ENCODE measurements at regions not wholly inside any gene's neighbourhood (a gene's known extent, or its start where the extent isn't known, plus 50 kb on each side); places are given as distances from the start of the nearest gene placed in this dataset.
"Not testable (repeated sequence)": the region's sequence is repeated elsewhere in the genome, so short reads cannot be mapped to it uniquely, and the experiment has no call there.

DNA sequence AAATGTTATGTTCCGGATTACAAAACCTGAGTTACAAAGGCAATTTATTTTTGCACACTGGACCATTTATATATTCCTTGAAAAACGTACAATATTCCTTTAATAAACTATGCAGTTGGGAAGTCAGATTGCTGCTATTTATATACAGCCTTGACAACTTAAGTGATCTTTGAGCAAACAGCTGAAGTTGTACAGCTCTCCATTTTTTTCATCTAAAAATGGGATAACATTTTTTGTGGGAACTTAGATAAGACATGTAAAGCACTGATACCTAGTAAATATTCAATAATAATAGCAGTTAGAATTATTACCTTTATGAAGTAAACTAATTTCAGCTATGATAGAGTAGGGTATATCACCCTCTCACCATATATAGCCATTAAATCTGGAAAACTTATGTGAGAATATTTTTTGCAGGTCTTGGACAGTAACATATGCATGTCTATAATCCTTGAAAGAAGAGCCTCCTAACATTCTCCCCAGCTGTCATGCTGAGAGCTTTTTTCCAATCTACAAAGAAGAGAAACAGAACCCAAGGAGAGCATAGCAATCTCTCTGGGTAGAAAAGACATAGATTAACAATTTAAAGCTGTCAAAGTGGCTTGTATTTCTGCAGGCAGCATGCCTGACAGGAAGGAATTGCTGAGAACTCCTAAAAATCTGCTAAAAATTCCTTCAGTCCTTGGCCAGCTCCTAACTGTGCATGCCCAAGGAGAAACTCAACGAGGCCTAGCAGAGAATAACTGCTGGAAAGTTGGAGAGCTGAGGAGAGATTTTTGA is 326.0 kb downstream of the CRPPA start:
- no peak for DNase-seq (ENCODE audit: low read depth)
- H3K4me3 ChIP-seq (ENCODE audit: low read length), result no peak overlapping the region
- TF ChIP-seq CTCF (IDR thresholded peaks at IDR 0.05; ENCODE audit: insufficient read depth, low read depth, low read length, missing control alignments), result no peak

- no peak for TF ChIP-seq CTCF (IDR thresholded peaks at IDR 0.05; ENCODE audit: insufficient read depth, low read depth, low read length, missing control alignments)
- no peak overlapping the region for H3K4me3 ChIP-seq (ENCODE audit: low read length)
- no peak for DNase-seq (ENCODE audit: low read depth)
Observed at GRCh38 chr7:16094651-16095050, 326.7 kb downstream of the CRPPA start.

DNA sequence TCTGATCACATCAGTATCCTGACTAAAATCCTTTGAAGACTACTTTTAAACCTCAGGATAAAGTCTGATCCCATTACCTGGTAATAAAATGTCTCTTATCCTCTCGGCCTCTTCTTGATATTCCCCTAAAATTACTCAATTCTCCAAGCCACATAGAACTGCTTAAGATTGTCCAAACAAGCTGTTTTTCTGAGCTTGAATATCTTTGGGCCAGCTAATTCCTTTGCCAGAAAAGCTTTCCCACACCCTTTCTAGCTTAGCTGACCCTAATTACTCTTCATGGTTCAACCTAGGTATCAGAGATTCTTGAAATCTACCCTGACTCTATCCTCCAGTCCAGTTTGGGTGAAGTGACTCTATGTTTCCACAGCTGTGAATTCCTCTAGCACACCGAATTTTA is 328.6 kb downstream of the CRPPA start:
- DNase-seq (ENCODE audit: low read depth), result no peak
- no peak for TF ChIP-seq CTCF (IDR thresholded peaks at IDR 0.05; ENCODE audit: insufficient read depth, low read depth, low read length, missing control alignments)
- no peak overlapping the region for H3K4me3 ChIP-seq (ENCODE audit: low read length)

DNA sequence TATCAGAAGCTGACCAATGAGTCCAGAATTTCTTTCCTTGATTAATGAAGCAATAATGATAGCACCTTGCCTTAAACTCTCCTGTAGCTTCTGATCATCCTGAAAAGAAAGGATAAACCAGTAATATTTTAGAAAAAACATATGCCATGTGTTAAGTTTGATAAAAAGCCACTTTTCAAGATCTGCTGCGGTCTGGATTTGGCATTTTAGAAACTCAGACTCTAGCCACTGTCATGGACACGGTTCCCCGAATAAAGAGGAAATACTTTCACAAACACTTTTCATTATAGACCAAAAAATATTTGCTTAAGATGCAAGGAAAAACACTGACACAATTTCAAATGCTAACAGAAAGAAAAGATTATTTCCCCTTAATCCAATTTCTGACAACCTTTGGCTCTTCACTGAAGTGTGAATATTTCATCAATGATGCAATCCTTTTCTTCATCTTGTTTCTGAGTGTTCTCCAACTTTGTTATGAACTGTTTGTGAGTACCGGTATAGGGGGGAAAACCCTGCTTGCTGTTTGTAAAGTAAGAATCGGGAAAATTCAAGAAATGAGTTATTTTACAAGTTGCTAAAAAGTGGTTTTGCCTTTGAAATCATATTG is 329.5 kb downstream of the CRPPA start:
- H3K4me3 ChIP-seq (ENCODE audit: low read length), result no peak overlapping the region
- no peak for TF ChIP-seq CTCF (IDR thresholded peaks at IDR 0.05; ENCODE audit: insufficient read depth, low read depth, low read length, missing control alignments)
- DNase-seq (ENCODE audit: low read depth), result no peak

DNA sequence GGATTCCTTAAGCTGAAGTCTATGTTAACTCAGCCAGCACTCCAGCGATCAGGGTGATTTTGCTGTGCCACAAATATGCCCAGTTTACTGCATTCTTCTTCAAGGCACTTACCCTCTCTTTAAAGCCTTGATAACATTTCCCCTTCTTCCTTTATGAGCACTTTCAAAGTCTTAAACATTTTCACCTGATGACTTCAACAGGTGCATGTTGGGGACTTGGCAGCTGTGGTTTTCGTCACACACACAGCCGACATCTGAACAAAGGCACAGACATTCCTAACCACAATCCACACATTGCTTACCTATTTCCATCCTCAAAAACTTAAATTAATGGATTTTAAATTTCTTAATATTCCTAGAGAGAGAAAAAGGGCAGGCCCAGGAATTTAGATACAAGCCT is 331.5 kb downstream of the CRPPA start:
- no peak for TF ChIP-seq CTCF (IDR thresholded peaks at IDR 0.05; ENCODE audit: insufficient read depth, low read depth, low read length, missing control alignments)
- no peak overlapping the region for H3K4me3 ChIP-seq (ENCODE audit: low read length)
- DNase-seq (ENCODE audit: low read depth), result no peak

- H3K4me3 ChIP-seq (ENCODE audit: low read length), result no peak overlapping the region
- no peak for DNase-seq (ENCODE audit: low read depth)
- TF ChIP-seq CTCF (IDR thresholded peaks at IDR 0.05; ENCODE audit: insufficient read depth, low read depth, low read length, missing control alignments), result no peak
Observed at GRCh38 chr7:16089191-16089590, 332.1 kb downstream of the CRPPA start.

DNA sequence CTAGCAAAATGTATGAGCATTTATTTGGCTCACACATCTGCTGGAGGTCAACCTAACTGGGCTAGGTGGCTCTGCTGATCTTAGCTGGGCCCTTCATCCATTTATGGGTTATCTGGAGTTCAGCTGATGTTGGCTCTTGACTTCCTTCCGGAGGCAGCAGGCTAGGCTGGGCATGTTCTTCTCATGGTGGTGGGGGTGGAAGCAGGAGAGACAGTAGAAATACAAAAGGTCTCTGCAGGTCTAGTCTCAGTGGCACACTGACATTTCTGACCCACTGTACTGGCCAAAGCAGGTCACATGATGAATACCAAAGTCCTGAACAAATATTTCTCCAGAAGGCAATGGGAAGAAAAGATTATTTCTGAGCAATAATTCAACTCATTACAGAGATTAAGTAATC is 334.6 kb downstream of the CRPPA start:
- TF ChIP-seq CTCF (IDR thresholded peaks at IDR 0.05; ENCODE audit: insufficient read depth, low read depth, low read length, missing control alignments), result no peak
- peak; percentile 24 for DNase-seq (ENCODE audit: low read depth)
- H3K4me3 ChIP-seq (ENCODE audit: low read length), result no peak overlapping the region

- H3K4me3 ChIP-seq (ENCODE audit: low read length); DNase-seq (ENCODE audit: low read depth): not testable (repeated sequence)
Observed at GRCh38 chr7:16085780-16086179, 335.6 kb downstream of the CRPPA start.
